ENCODE measurements at regions not wholly inside any gene's neighbourhood (a gene's known extent, or its start where the extent isn't known, plus 50 kb on each side); places are given as distances from the start of the nearest gene placed in this dataset.
"Not testable (repeated sequence)": the region's sequence is repeated elsewhere in the genome, so short reads cannot be mapped to it uniquely, and the experiment has no call there.

DNA sequence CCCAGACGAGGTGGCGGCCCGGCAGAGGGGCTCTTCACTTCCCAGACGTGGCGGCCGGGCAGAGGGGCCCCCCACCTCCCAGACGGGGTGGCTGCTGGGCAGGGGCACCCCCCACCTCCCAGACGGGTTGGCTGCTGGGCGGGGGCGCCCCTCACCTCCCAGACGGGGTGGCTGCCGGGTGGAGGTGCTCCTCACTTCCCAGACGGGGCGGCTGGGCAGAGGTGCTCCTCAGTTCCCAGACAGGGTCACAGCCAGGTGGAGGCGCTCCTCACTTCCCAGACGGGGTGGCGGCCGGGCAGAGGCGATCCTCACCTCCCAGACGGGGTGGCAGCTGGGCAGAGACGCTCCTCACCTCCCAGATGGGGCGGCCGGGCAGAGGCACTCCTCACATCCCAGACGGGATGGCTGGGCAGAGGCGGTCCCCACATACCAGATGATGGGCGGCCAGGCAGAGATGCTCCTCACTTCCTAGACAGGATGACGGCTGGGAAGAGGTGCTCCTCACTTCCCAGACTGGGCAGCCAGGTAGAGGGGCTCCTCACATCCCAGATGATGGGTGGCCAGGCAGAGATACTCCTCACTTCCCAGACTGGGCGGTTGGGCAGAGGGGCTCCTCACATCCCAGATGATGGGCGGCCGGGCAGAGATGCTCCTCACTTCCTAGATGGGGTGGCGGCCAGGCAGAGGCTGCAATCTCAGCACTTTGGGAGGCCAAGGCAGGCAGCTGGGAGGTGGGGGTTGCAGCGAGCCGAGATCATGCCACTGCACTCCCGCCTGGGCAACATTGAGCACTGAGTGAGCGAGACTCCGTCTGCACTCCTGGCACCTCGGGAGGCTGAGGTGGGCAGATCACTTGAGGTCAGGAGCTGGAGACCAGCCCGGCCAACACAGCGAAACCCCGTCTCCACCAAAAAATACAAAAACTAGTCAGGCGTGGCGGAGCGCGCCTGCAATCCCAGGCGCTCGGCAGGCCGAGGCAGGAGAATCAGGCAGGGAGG is 391.6 kb upstream of the CYLC2 start:
- TF ChIP-seq, protein P1, sequence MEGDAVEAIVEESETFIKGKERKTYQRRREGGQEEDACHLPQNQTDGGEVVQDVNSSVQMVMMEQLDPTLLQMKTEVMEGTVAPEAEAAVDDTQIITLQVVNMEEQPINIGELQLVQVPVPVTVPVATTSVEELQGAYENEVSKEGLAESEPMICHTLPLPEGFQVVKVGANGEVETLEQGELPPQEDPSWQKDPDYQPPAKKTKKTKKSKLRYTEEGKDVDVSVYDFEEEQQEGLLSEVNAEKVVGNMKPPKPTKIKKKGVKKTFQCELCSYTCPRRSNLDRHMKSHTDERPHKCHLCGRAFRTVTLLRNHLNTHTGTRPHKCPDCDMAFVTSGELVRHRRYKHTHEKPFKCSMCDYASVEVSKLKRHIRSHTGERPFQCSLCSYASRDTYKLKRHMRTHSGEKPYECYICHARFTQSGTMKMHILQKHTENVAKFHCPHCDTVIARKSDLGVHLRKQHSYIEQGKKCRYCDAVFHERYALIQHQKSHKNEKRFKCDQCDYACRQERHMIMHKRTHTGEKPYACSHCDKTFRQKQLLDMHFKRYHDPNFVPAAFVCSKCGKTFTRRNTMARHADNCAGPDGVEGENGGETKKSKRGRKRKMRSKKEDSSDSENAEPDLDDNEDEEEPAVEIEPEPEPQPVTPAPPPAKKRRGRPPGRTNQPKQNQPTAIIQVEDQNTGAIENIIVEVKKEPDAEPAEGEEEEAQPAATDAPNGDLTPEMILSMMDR (conservative IDR thresholded peaks at IDR 0.05): not testable (repeated sequence)
- not testable (repeated sequence) for TF ChIP-seq EZH2 (IDR thresholded peaks at IDR 0.05; ENCODE audit: low read depth)
